ENCODE measurements at regions not wholly inside any gene's neighbourhood (a gene's known extent, or its start where the extent isn't known, plus 50 kb on each side); places are given as distances from the start of the nearest gene placed in this dataset.

GRCh38 chr10:10133281-10133680 lies 884.4 kb upstream of the CELF2 start:
- TF ChIP-seq, protein P1, sequence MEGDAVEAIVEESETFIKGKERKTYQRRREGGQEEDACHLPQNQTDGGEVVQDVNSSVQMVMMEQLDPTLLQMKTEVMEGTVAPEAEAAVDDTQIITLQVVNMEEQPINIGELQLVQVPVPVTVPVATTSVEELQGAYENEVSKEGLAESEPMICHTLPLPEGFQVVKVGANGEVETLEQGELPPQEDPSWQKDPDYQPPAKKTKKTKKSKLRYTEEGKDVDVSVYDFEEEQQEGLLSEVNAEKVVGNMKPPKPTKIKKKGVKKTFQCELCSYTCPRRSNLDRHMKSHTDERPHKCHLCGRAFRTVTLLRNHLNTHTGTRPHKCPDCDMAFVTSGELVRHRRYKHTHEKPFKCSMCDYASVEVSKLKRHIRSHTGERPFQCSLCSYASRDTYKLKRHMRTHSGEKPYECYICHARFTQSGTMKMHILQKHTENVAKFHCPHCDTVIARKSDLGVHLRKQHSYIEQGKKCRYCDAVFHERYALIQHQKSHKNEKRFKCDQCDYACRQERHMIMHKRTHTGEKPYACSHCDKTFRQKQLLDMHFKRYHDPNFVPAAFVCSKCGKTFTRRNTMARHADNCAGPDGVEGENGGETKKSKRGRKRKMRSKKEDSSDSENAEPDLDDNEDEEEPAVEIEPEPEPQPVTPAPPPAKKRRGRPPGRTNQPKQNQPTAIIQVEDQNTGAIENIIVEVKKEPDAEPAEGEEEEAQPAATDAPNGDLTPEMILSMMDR (optimal IDR thresholded peaks at IDR 0.05 in 1 of 3, IDR thresholded peaks at IDR 0.05 in 1 of 3, conservative IDR thresholded peaks at IDR 0.05 in 1 of 3; ENCODE audit: extremely low read depth in 1 of 3, insufficient read depth in 2 of 3, low read length in 3 of 3) = no peak
- no peak for TF ChIP-seq EZH2 (IDR thresholded peaks at IDR 0.05; ENCODE audit: low read length)
